GM03348 (cell line): ENCODE measurements at regions not wholly inside any gene's neighbourhood (a gene's known extent, or its start where the extent isn't known, plus 50 kb on each side); places are given as distances from the start of the nearest gene placed in this dataset.
A peak's percentile ranks its signal among the peaks of the same experiment; 100 is the strongest.

Experiments used
- DNase-seq: peaks from one replicate; pipeline ENCODE4 v3.0.0; 2012; ENCODE audit warnings: low spot score

DNA sequence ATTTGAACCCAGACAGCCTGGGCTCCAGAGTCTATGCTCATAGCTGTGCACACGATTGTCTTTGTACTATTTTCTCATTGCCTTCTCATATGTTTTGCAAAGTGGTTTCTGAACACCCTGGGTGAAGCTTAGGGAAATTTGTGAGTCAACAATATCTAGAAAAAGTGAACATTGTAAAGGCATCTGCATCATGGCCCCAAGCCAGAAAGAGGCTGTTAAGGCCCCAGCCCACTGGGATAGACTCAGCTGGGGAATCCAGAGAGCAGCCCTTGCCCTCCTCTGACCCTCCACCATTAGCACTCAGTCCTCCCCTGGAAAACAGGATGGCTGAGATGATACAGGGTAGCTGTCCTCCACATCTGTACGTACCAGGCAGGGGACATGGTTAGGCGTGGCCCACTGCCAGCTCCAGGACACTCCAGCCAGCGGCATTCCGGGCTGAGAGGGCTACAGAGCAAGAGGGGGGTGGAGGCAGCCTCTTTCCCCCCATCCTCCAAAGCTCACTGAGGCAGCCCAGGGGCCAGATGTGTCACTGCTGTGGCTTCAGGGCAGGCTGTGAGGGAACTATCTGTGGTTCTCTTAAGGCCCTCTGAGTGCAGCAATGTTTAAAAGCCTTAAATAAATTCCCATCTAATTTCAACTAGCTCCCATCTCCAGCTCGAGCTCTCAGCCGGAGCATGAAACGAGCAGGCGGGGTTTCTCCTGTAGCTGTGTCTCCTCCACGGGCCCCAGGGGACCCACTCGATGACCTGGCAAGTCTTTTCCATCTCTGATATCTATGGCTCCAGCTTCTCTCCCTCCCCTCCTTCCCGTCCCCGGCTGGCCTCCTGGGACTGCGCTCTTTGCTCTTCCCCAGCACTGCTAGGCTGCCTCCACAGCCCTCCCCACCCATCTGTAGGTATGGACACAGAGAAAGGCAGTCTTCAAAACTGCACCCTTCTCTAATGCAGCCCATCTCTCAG lies 209.4 kb upstream of the LRFN2 start:
- DNase-seq = peak; percentile 28

GRCh38 chr6:40794586-40794985 lies 207.4 kb upstream of the LRFN2 start:
- no peak for DNase-seq

GRCh38 chr6:40792183-40792582 lies 205.0 kb upstream of the LRFN2 start:
- no peak for DNase-seq

DNA sequence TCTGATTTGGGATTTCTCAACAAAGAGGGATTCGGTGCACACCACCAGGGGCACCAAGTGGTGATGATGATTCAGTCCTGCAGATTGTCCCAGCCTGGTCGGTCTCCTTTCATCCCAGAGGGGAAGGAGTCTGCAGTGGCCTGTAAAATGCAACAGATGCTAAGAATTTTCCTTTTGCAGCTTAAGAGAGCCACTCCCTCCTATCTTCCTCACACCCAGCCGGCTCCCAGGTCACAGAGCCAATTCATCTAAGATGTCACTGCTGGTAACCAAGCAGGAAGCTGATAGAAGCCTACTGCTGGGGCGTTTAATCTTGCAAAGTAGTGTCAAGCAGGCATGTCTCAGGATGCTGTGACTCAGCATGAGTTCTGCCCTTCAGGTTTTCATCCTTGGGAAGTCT lies 203.8 kb upstream of the LRFN2 start:
- no peak for DNase-seq

DNA sequence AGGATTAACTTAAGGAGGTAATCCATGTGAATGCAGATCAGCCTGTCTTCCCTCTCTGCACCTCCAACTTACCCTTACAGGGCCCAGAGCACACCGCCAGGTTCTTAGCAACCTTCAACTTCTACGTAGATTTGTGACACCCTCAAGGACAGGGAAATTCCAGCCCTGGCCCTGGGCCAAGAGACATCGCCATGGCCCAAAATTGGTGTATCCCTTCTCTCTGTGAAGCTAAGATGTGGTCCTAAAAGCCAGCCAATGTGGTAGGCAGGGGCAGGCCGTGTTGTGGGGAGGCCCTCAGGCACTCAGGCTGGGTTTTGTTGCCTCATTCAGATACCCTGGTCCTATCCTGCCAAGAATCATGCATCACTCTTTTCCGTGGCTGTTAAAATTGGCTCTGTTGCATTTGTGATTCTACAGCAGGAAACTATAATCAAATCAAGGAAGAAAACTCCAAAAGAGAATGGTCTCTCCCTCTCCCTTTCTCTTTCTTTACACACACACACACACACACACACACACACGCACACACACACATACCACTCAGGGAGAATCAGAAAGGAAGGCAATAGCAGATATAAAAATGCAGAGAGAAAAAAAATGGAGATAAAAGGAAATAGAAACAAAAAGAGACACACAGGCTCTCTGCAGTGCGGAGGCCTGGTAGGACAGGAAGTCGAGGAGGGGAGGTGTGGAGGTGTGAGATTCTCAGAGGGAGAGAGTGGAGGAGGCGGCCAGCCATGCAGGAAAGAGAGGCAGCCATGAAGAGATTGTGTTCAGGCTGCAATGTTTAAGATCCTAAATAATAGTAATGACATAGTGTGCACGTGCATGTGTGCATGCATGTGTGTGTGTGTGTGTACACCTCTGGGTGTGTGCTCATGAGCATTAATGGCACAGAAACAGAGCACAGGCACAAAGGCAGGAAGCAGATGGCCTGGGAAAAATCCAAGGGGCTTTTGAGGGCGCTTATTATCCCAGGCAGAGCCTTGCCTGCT lies 201.8 kb upstream of the LRFN2 start:
- peak; percentile 57 for DNase-seq

DNA sequence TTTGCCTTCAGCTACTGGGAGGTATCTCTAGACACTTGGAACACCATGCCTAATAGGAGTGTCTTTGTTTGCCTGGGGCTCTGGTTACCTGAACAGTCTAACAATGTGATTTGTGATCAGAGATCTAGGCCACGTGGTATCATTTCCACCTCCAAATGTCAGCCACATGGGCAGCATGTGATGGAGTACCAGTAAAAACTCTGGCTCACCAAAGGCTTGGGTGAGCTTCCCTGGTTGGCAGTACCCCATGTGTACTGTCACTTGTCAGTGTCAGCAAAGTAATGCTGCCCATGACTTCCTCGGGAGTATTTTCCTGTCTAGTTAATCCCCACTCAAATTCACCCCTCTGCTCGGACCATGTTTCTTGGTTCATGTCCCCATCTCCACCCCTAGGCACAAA lies 195.2 kb upstream of the LRFN2 start:
- no peak for DNase-seq

DNA sequence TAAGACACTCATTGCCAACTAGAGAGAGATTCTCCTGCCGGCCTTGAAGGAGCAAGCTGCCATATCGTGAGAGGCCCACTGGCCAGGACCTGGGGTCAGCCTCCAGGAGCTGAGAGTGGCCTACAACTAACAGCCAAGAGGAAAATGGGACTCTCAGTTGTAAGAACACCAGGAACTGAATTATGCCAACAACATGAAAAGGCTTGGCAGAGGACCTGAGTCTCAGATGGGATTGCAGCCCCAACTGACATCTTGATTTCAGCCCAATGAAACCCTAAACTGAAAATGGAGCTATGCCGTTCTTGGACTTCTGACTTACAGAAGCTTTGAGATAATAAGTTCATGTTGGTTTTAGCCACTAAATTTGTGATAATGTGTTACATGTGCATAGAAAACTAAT lies 193.5 kb upstream of the LRFN2 start:
- no peak for DNase-seq

DNA sequence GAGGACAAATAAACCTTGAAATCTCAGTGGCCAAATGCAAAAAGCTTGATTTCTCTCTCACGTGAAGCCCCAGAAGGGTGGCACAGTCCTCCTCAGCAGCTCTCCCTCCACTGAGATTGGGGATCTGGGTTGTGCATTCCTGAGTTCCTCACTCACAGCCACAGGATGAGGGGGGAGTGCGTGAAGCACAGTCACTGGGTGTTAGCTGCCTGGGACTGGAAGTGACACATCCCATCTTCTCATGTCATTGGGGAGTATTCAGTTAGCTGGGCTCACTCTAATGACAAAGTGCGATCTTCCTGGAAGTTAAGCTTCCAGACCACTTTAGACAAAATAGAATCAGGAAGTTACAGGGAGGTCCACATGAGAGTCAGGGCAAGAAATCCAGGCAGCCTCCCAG lies 192.2 kb upstream of the LRFN2 start:
- peak; percentile 91 for DNase-seq

- no peak for DNase-seq
These were observed 191.8 kb upstream of the LRFN2 start for GRCh38 chr6:40778918-40779317.

GRCh38 chr6:40778196-40778595 lies 191.0 kb upstream of the LRFN2 start:
- DNase-seq = peak; percentile 54

DNA sequence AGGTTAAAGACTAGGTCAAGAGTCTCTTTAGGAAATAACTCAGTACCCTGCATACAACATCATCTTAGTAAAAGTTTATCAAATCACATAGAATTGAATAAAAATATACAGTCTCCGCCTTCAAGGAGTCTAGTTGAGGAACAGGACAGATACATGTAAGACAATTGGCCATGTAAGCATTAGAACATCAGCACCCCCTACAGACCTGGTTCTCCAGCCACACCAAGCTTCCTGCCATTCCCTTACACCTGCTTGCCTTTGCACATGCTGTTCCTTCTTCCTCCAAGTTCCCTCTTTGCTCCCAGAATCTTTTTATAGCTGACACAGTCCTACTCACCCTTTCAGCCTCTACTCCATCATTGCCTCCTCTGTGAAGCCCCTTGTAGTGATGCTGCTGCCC lies 187.8 kb upstream of the LRFN2 start:
- DNase-seq = no peak

- no peak for DNase-seq
These were observed 183.6 kb upstream of the LRFN2 start for GRCh38 chr6:40770794-40771193.

GRCh38 chr6:40764726-40765125 lies 177.6 kb upstream of the LRFN2 start:
- no peak for DNase-seq

DNA sequence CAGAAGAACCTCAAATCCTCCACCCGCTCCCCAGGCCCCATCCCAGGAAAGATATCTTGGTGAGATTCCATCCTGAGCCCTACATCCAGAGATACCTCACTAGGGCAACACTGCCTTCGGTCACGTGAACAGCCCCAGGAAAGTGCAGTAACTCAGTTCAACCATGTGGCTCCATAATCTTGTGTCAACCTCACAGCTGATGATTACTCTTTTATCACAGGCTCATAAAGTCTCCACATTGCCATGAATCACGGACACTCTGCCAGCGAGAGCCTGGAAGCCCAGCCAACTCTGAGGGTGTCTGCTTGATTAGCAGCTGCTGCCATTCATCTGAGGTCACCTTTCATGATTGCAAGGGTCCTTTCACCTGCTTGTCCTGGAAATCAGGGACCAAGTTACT lies 175.8 kb upstream of the LRFN2 start:
- no peak for DNase-seq

DNA sequence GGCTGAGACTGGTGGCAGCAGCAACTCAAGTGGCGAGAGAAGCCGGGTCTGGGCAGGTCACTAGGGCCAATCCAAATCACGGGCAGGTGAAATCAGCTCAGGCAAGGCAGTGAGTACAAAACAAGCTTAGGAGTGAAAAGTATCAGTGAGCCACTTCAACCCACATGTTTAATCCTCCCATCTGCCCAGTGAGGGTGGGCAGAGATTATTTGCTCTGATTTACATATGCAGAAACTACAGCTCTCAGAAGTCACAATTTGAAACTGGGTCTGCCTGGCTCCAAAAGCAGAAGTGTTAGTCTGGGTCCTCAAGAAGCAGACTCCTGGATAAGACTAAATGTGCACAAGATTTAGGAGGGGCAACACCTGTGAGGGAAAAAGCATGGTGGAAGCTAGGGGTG lies 173.7 kb upstream of the LRFN2 start:
- no peak for DNase-seq

- no peak for DNase-seq
These were observed 172.7 kb upstream of the LRFN2 start for GRCh38 chr6:40759838-40760237.

GRCh38 chr6:40759264-40759663 lies 172.1 kb upstream of the LRFN2 start:
- no peak for DNase-seq

GRCh38 chr6:40755749-40756452 lies 168.7 kb upstream of the LRFN2 start:
- peak; percentile 57 for DNase-seq

DNA sequence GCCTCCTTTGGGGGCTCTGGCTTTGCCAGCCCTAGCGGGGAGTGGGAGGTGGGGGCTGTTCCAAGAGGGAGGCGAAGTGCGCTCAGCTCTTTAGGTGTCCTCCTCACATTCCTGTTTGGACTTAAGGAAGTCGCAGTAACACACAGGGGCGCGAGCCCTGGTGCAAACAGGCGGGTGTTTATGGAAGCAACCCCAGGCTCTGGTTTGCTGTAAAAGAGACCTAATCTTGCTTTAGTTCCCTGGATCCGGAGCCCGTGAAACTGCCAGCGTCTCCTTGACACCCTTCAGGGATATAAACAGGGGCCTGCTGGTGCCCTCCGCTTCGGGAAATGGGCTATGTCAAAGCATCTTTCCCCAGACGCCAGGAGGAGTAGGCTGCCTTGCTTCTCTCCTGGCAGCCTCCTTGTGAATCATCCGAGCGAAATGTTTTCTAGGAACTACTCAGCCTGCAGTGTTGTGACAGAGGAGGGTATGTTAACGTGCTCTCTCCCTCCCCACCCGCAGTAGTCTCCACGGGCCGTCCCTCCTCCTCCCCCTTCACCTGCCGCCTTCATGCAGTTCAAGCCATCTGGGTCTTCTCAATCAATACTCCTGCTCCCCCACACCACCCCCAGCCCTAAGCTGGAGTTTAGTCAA lies 168.0 kb upstream of the LRFN2 start:
- peak; percentile 85 for DNase-seq

DNA sequence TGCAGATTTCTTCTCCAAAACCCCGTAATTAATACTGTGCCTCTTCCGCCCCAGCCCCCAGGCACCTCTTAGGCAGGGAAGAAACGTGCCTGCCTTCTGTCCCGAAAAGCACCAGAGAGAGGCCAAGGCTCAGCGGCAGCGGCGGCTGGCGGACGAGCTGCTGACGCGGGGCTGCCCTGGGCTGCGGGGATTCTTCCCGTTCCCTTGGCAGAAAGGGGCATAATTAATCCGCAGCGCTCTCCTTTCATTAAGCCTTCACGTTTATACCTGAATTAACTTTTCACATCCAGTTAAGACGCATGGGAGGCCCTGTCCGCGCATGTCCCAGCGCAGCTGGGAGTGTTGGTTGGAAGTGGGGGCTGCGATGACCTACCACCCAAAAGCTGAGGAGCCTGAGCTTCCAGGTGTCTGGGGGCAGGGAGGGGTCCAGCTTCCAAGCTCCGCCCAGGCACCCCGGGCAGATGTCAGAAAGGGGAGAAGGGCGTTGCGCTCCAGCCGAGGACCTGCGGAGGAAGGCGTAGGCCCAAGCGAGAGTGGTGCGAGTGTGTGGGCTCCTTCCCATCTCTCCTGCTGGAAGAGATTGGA lies 167.4 kb upstream of the LRFN2 start:
- no peak for DNase-seq
